NCI-H748 (cell line): ENCODE measurements at regions not wholly inside any gene's neighbourhood (a gene's known extent, or its start where the extent isn't known, plus 50 kb on each side); places are given as distances from the start of the nearest gene placed in this dataset.
"Not testable (repeated sequence)": the region's sequence is repeated elsewhere in the genome, so short reads cannot be mapped to it uniquely, and the experiment has no call there.

Source experiments
- DNase-seq: peaks from one replicate; lab custom pipeline; 2025; ENCODE audit not compliant: unreplicated experiment; lab: John Stamatoyannopoulos, UW

DNA sequence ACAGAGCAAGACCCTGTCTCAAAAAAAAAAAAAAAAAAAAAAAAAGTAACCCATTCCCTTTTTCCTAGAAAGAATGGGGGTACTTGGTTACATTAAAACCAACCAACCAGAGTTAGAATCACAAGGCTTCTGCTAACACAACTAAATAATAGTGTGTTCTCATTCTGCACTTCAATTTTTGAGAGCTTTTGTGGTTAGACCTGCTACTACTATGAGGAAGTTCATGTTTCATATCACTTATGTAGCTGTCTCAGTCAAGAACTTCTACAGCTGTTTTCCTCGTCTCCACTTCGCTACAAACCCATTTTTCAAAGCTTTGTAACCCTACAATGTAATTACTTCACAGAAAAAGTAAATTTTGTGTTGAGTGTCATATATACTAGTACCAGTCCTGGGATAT is 58.3 kb downstream of the PDHA2 start:
- DNase-seq: no peak

- DNase-seq: no peak
These were observed 69.3 kb downstream of the PDHA2 start for GRCh38 chr4:95909211-95909610.

DNA sequence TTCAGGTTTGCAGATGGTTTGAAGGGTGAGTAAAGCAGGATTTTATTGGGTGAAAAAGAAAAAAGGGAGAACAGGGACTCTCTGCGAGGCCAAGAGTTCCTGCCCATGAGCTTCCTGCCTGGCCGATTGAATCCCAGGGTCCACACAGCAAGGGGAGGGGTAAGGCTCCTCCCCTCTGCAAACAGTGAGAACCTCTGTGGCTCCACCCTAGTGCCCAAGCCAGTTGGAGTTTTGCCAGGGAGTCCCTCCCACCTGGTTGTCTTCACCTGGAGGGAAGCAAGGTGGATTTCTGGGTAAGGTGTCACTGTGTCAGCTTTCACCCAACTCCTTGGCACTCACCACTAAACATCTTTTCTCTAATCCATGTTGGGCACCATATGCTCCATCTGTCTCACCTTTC is 70.9 kb downstream of the PDHA2 start:
- DNase-seq: peak; percentile 69

GRCh38 chr4:95921470-95921869 is 81.6 kb downstream of the PDHA2 start:
- no peak for DNase-seq

GRCh38 chr4:95929448-95930064 is 89.7 kb downstream of the PDHA2 start:
- peak; percentile 0 for DNase-seq

GRCh38 chr4:95939141-95939540 is 99.2 kb downstream of the PDHA2 start:
- DNase-seq: no peak

DNA sequence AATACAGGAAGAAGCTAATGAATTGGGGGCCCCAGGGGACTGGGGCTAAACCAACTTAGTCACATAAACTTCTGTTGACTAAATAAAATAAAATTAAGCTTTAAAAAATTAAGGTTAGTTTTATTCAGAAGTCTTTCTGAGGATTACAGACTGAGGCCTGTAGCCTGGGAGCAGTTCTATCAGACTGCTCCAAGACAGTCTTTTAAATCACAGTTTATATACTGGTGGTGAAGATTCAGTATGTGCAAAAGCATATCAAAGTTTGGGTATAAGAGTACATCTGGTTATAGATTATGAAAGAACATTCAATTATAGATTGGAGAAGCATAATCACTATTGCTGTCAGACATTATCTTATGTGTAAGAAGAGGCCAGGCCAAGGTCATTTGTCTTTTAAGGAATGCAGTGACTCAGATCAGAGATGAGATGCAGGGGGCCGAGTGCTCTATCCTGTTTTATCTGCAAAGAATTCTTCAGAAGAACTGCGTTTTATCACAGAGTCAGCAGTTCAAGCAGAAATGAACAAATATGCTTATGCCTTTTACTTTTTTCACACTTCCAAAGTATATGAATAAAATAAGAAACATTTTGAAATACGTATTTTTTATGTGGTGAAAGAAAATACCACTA is 109.4 kb downstream of the PDHA2 start:
- no peak for DNase-seq

GRCh38 chr4:95949808-95950207 is 109.9 kb downstream of the PDHA2 start:
- no peak for DNase-seq

GRCh38 chr4:95952538-95952937 is 112.6 kb downstream of the PDHA2 start:
- DNase-seq: not testable (repeated sequence)

GRCh38 chr4:95956094-95956493 is 116.2 kb downstream of the PDHA2 start:
- no peak for DNase-seq

DNA sequence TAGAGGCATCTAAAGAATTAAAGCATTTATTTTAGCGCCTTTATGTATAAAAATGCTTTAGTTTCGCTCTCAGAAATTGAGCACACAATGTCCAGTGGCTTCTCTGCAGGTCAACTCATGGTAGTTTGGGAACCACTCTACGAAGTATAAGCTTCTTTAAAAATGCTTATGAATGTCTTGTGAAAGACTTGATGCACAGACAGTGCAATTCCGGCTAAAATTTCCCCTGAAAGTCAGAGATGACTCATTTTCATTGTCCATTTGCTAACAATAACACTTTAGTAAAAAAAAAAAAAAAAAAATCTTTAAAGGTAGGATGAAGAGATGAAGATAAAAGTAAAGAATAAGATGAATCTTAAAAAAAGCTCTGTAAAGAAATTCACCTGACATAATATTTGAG is 117.2 kb downstream of the PDHA2 start:
- no peak for DNase-seq

DNA sequence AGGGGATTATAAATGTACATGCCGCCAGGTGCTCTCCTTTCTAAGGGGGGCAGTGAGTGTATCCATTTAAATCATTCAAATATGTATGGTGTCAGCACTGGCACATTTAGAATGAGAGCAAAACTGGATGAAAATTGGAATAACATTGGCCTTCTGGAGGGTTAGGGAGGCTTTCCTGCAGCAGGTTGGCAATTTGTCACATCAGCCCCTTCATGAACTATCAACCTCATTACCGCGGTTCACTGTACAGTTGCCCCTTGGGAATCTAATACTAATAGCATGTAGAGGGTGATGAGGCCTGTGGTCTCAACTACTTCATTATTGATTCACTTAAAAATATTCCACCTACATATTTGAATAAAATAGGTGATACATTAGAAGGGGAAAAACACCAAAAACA is 117.9 kb downstream of the PDHA2 start:
- DNase-seq: no peak

- no peak for DNase-seq
These were observed 119.3 kb downstream of the PDHA2 start for GRCh38 chr4:95959182-95959581.

DNA sequence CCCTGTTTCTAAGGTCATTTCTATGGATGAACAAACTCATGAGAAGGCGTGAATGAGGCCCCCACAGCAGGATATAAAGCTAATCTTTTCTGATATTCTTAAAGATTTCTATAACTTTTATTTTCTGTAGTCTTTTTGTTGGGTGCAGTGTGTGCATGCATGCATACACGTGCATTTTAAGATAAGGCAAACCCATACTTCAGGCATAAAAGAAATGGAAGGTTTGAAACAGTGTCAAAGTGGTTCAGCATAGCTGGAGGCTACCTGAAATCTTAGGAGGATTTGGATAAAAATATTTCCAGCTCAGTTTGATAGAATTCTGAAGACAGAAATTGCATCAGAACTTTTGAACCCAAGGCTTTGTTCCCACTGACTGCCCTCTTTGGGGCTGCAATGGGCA is 119.7 kb downstream of the PDHA2 start:
- DNase-seq: no peak

- DNase-seq: no peak
These were observed 123.6 kb downstream of the PDHA2 start for GRCh38 chr4:95963456-95963855.

- DNase-seq: no peak
These were observed 140.3 kb downstream of the PDHA2 start for GRCh38 chr4:95979961-95980876.

DNA sequence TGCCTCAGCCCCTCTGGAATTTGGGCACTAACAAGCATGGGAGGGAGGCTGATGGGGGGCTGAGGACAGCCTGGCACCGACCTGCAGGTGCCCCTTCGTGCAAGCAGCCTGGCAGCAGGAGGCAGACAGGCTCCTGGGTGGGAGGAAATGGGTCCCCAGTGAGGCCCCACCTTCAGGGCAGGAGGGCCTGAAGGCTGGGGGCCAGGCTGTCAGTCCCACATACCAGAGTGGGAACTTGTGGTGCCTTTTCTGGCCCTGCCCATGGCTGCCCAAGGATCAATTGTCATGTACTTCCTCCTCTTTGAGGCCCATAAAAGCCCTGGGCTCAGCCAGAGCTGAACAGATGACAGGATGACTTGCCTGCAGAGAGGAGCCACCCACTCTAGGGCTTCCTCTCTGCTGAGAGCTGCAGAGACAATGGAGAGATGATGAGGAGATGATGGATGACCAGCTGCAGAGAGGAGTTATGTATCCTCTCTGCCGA is 141.0 kb downstream of the PDHA2 start:
- no peak for DNase-seq

GRCh38 chr4:95981591-95981990 is 141.7 kb downstream of the PDHA2 start:
- DNase-seq: no peak

DNA sequence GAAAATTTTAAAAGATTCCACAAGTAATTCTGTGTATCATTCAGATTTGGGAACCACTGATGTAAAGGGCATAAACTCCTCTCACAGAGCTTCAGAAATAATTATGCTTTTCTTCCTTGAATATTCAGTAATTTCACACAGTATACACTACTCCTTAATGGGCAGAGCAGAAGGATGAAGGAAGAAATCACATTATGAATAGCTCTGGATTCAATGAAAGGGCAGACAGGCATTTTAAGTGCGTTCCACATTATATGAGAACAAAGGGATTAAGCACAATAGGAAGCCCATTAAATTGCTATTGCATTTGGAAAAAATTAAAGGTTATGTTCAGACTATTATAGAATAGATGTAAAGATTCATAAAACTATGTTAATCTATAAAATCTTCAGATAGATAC is 142.6 kb downstream of the PDHA2 start:
- DNase-seq: peak; percentile 2

- peak; percentile 84 for DNase-seq
These were observed 144.2 kb downstream of the PDHA2 start for GRCh38 chr4:95984081-95984480.

GRCh38 chr4:95985051-95985450 is 145.2 kb downstream of the PDHA2 start:
- DNase-seq: no peak
